A673 (cell line): ENCODE measurements at regions not wholly inside any gene's neighbourhood (a gene's known extent, or its start where the extent isn't known, plus 50 kb on each side); places are given as distances from the start of the nearest gene placed in this dataset.

Experiments
- EZH2 ChIP-seq: fragments of 200-600 bp; sonication (generic); IDR thresholded peaks from 2 replicates; pipeline ENCODE4 v1.6.1; 2017; ENCODE audit warnings: borderline replicate concordance, low read depth, mild to moderate bottlenecking, mixed read lengths, antibody characterized with exemption, low read length; ENCODE audit not compliant: poor library complexity, severe bottlenecking
- TF ChIP-seq, protein P1 (sequence below): fragments of 300-800, 200-600 bp; sonication (generic); conservative IDR thresholded peaks from 2 replicates; pipeline ENCODE4 v1.5.1; 2017; ENCODE audit warnings: low read depth, mild to moderate bottlenecking, antibody characterized with exemption, low read length, moderate library complexity, mixed read lengths

DNA sequence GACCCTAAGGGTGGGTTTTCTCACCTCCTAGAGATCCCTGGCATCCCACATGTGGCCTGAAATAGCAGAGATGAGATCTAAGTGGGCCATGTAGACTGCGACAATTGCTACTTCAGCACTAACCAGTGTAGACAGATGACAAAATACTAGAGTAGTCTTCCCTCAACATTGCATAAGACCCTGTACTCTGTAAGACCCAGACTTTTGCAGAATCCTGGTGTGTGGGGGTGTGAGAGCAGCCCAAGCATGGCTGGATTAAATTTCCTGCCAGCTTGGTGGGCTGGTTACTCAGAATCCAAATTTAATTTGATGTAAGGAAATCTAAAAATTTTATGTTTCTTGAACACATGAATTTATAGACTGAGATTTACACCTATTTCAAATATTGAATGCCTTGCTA lies 88.3 kb downstream of the ZNF365 start:
- TF ChIP-seq, protein P1, sequence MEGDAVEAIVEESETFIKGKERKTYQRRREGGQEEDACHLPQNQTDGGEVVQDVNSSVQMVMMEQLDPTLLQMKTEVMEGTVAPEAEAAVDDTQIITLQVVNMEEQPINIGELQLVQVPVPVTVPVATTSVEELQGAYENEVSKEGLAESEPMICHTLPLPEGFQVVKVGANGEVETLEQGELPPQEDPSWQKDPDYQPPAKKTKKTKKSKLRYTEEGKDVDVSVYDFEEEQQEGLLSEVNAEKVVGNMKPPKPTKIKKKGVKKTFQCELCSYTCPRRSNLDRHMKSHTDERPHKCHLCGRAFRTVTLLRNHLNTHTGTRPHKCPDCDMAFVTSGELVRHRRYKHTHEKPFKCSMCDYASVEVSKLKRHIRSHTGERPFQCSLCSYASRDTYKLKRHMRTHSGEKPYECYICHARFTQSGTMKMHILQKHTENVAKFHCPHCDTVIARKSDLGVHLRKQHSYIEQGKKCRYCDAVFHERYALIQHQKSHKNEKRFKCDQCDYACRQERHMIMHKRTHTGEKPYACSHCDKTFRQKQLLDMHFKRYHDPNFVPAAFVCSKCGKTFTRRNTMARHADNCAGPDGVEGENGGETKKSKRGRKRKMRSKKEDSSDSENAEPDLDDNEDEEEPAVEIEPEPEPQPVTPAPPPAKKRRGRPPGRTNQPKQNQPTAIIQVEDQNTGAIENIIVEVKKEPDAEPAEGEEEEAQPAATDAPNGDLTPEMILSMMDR: no peak
- no peak for TF ChIP-seq EZH2
